ENCODE measurements at regions not wholly inside any gene's neighbourhood (a gene's known extent, or its start where the extent isn't known, plus 50 kb on each side); places are given as distances from the start of the nearest gene placed in this dataset.

DNA sequence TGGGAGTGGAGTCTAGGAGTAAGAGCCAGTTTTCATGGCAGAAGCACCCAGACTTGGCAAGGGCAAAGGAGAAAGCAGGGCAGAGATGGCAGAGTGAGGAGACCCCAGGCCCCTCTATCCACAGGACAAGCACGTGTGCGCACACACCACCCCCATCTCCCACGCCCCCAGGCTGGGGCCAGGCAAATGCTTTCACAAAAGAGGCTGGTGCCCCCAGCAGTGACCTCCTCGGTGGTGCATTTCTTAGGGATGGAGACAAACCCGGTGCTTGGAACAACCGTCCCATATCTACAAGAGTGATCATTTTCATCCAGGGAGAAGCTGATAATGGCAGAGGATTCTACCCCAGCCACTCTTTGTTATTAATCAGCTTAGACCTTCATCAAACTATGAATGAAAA lies 62.0 kb downstream of the KCNF1 start:
- H3K4me3 ChIP-seq (ENCODE audit: low read depth, low read length) = no peak overlapping the region
- Mint-ChIP-seq H3K36me3 (ENCODE audit: insufficient read depth, unreplicated experiment) (no peaks in the 10 kb centered on the region), H3K4me3 (ENCODE audit: unreplicated experiment) (no peak overlapping the region), H3K4me1 (ENCODE audit: low read depth, unreplicated experiment) (no peaks in the 10 kb centered on the region), H3K27ac (ENCODE audit: unreplicated experiment) (no peak overlapping the region), H3K9me3 (ENCODE audit: unreplicated experiment) (no peaks in the 10 kb centered on the region), H3K27me3 (ENCODE audit: insufficient read depth, unreplicated experiment) (peaks cover 23% of the 10 kb centered on the region)
- no TSS peak for BruUV-seq (replicated peaks)
- H3K4me1 ChIP-seq = no peaks in the 10 kb centered on the region
- POLR2A ChIA-PET = no interaction called here
- H3K27me3 ChIP-seq (replicated peaks; ENCODE audit: control insufficient read depth, insufficient read depth, low read length) = no peaks in the 10 kb centered on the region
- H3K36me3 ChIP-seq (ENCODE audit: control insufficient read depth, insufficient read depth, low read length) = no peaks in the 10 kb centered on the region
- TF ChIP-seq, protein P1, sequence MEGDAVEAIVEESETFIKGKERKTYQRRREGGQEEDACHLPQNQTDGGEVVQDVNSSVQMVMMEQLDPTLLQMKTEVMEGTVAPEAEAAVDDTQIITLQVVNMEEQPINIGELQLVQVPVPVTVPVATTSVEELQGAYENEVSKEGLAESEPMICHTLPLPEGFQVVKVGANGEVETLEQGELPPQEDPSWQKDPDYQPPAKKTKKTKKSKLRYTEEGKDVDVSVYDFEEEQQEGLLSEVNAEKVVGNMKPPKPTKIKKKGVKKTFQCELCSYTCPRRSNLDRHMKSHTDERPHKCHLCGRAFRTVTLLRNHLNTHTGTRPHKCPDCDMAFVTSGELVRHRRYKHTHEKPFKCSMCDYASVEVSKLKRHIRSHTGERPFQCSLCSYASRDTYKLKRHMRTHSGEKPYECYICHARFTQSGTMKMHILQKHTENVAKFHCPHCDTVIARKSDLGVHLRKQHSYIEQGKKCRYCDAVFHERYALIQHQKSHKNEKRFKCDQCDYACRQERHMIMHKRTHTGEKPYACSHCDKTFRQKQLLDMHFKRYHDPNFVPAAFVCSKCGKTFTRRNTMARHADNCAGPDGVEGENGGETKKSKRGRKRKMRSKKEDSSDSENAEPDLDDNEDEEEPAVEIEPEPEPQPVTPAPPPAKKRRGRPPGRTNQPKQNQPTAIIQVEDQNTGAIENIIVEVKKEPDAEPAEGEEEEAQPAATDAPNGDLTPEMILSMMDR (IDR thresholded peaks at IDR 0.05; ENCODE audit: insufficient read depth in 1 of 2, low read depth in 1 of 2, low read length in 1 of 2, severe bottlenecking in 1 of 2, unreplicated experiment in 1 of 2) = no peak
- no peak for DNase-seq
- CTCF ChIA-PET = interaction anchor here (0.5 kb wide), 1 partner anchor 62 kb away, joined by 4 read pairs; the partner anchor contains the start of gene KCNF1
- 0 out of 2 replicates have a peak, but pooled peaks cover 2% of the 10 kb centered on the region for H3K9me3 ChIP-seq
- intact Hi-C loops (cut with micrococcal nuclease; ENCODE audit: unreplicated experiment) = no loop called here

DNA sequence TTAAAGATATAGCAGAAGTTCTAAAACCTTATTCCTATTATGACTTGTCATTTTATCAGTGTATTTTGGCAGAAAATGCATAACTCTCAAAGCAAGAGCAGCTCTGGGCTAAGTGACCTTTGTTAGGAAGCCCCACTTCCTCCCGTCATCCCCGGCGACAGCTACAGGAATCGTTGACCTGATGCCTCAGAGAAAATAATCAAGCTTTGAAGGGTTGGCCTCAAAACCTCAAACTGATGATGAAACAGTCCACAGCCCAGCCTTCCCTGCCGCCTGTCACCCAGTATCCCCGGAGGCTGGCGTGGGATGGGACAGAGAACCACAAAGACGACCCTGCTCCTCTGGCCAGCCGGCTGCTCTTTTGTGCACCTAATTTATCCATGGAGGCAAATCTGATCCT lies 65.3 kb downstream of the KCNF1 start:
- Histone ChIP-seq H3K4me1 (no peaks in the 10 kb centered on the region), H3K9me3 (0 out of 2 replicates have a peak, but pooled peaks cover 2% of the 10 kb centered on the region), H3K27me3 (replicated peaks; ENCODE audit: control insufficient read depth, insufficient read depth, low read length) (no peaks in the 10 kb centered on the region), H3K36me3 (ENCODE audit: control insufficient read depth, insufficient read depth, low read length) (no peaks in the 10 kb centered on the region), H3K4me3 (ENCODE audit: low read depth, low read length) (no peak overlapping the region)
- TF ChIP-seq, protein P1 (IDR thresholded peaks at IDR 0.05; ENCODE audit: insufficient read depth in 1 of 2, low read depth in 1 of 2, low read length in 1 of 2, severe bottlenecking in 1 of 2, unreplicated experiment in 1 of 2) = no peak
- Mint-ChIP-seq H3K4me1 (ENCODE audit: low read depth, unreplicated experiment) (no peaks in the 10 kb centered on the region), H3K27ac (ENCODE audit: unreplicated experiment) (no peak overlapping the region), H3K9me3 (ENCODE audit: unreplicated experiment) (no peaks in the 10 kb centered on the region), H3K27me3 (ENCODE audit: insufficient read depth, unreplicated experiment) (peaks cover 19% of the 10 kb centered on the region), H3K36me3 (ENCODE audit: insufficient read depth, unreplicated experiment) (no peaks in the 10 kb centered on the region), H3K4me3 (ENCODE audit: unreplicated experiment) (no peak overlapping the region)
- ChIA-PET POLR2A (no interaction called here), CTCF (no interaction called here)
- intact Hi-C loops (cut with micrococcal nuclease; ENCODE audit: unreplicated experiment) = no loop called here
- no peak for DNase-seq
- BruUV-seq (replicated peaks) = no TSS peak

DNA sequence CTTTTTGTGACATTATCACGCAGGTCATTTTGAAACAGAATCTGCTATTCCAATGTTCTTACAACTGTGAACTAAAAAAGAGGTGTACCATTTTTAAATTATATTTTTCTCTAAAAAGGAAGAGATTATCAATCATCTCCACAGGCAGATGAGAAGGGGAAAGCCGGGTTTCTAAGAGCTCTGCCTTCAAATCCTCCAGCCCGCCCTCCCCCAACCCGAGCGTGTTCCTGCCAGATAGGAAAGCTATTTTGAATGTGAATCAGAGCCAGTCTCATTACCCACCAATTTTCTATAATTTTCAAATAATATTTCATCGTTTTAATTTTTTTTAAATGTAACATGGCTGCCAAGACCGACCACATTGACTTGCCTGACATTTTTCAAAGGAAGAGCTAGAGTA lies 65.9 kb downstream of the KCNF1 start:
- H3K27me3 ChIP-seq (replicated peaks; ENCODE audit: control insufficient read depth, insufficient read depth, low read length) = no peaks in the 10 kb centered on the region
- no peak for DNase-seq
- POLR2A ChIA-PET = no interaction called here
- no peaks in the 10 kb centered on the region for H3K36me3 ChIP-seq (ENCODE audit: control insufficient read depth, insufficient read depth, low read length)
- H3K4me1 Mint-ChIP-seq (ENCODE audit: low read depth, unreplicated experiment) = no peaks in the 10 kb centered on the region
- TF ChIP-seq, protein P1 (IDR thresholded peaks at IDR 0.05; ENCODE audit: insufficient read depth in 1 of 2, low read depth in 1 of 2, low read length in 1 of 2, severe bottlenecking in 1 of 2, unreplicated experiment in 1 of 2) = no peak
- no peaks in the 10 kb centered on the region for H3K36me3 Mint-ChIP-seq (ENCODE audit: insufficient read depth, unreplicated experiment)
- CTCF ChIA-PET = no interaction called here
- H3K9me3 Mint-ChIP-seq (ENCODE audit: unreplicated experiment) = no peaks in the 10 kb centered on the region
- no peaks in the 10 kb centered on the region for H3K4me1 ChIP-seq
- H3K27me3 Mint-ChIP-seq (ENCODE audit: insufficient read depth, unreplicated experiment) = peaks cover 17% of the 10 kb centered on the region
- intact Hi-C loops (cut with micrococcal nuclease; ENCODE audit: unreplicated experiment) = no loop called here
- no peak overlapping the region for H3K4me3 Mint-ChIP-seq (ENCODE audit: unreplicated experiment)
- 0 out of 2 replicates have a peak, but pooled peaks cover 2% of the 10 kb centered on the region for H3K9me3 ChIP-seq
- H3K27ac Mint-ChIP-seq (ENCODE audit: unreplicated experiment) = no peak overlapping the region
- BruUV-seq (replicated peaks) = no TSS peak
- no peak overlapping the region for H3K4me3 ChIP-seq (ENCODE audit: low read depth, low read length)
